Endothelial cell of umbilical vein (primary cell): ENCODE measurements at regions not wholly inside any gene's neighbourhood (a gene's known extent, or its start where the extent isn't known, plus 50 kb on each side); places are given as distances from the start of the nearest gene placed in this dataset.
"Not testable (repeated sequence)": the region's sequence is repeated elsewhere in the genome, so short reads cannot be mapped to it uniquely, and the experiment has no call there.

Source experiments
- BruUV-seq: library from RNA; stranded (reverse); fragments of 400-500 nt; replicated peaks from 2 replicates; lab custom pipeline; 2021; lab: Mats Ljungman, UMichigan
- CTCF ChIA-PET: fragments of 300-600, 350-600 bp; sonication (Branson Sonifier 250); formaldehyde crosslinking; loops from one replicate; lab custom pipeline; 2021; ENCODE audit warnings: antibody characterized with exemption, inconsistent platforms; lab: Charles Lee
- POLR2A ChIA-PET: fragments of 300-600, 350-600 bp; sonication (Branson Sonifier 250); formaldehyde crosslinking; loops from one replicate; lab custom pipeline; 2021; ENCODE audit warnings: antibody characterized with exemption, inconsistent platforms; lab: Charles Lee
- DNase-seq: peaks from one replicate; pipeline ENCODE4 v3.0.0-alpha.2; 2011; ENCODE audit warnings: low read depth, low spot score
- FAIRE-seq: peaks from 2 replicates; lab custom pipeline; 2011; peaks lifted over from hg19 to GRCh38; lab: Jason Lieb, UNC
- H2AFZ ChIP-seq: 2 replicates; pipeline ENCODE4 v1.6.0; 2012; ENCODE audit warnings: low read depth, low read length, control low read depth, inconsistent platforms
- H3K27ac ChIP-seq: 2 replicates; pipeline ENCODE4 v1.5.1; 2011; ENCODE audit warnings: low read depth, mild to moderate bottlenecking, control low read depth, low read length, moderate library complexity; ENCODE audit not compliant: insufficient read depth
- H3K27me3 ChIP-seq, 2 experiments: 2 replicates each; pipeline versions ENCODE4 v1.6.0 to v1.6.1; 2011; ENCODE audit warnings: low read length in 2 of 2, mixed read lengths in 1 of 2; ENCODE audit not compliant: control insufficient read depth in 2 of 2, insufficient read depth in 2 of 2
- H3K36me3 ChIP-seq, 2 experiments: 2 replicates in 1 of 2; 3 replicates in 1 of 2; pipeline ENCODE4 v1.5.1; 2011; ENCODE audit warnings: low read length in 2 of 2, mild to moderate bottlenecking in 1 of 2, moderate library complexity in 1 of 2; ENCODE audit not compliant: control insufficient read depth in 2 of 2, insufficient read depth in 2 of 2; ENCODE audit errors: extremely low read depth in 1 of 2
- H3K4me1 ChIP-seq: 3 replicates; pipeline ENCODE4 v1.5.1; 2011; ENCODE audit warnings: mild to moderate bottlenecking, low read length; ENCODE audit not compliant: control insufficient read depth, insufficient read depth; ENCODE audit errors: extremely low read depth
- H3K4me2 ChIP-seq: 2 replicates; pipeline ENCODE4 v1.6.1; 2011; ENCODE audit warnings: low read length, control low read depth, mixed read lengths; ENCODE audit not compliant: insufficient read depth
- H3K4me3 ChIP-seq, 3 experiments: fragments of 200-600 bp in 1 of 3; sonication (generic), shearing (Covaris generic) in 1 of 3; replicated peaks in 1 of 3; 2 replicates each; pipeline ENCODE4 v1.5.1; 2011 to 2016; ENCODE audit warnings: control low read depth in 3 of 3, low read length in 3 of 3, mild to moderate bottlenecking in 2 of 3, inconsistent platforms in 1 of 3, low read depth in 1 of 3, moderate library complexity in 1 of 3; ENCODE audit not compliant: insufficient read depth in 1 of 3
- H3K79me2 ChIP-seq: 2 replicates; pipeline ENCODE4 v1.6.0; 2012; ENCODE audit warnings: low read length, inconsistent platforms; ENCODE audit not compliant: control insufficient read depth, insufficient read depth
- H3K9ac ChIP-seq: replicated peaks from 2 replicates; pipeline ENCODE3; 2011; ENCODE audit warnings: low read length, control low read depth; ENCODE audit not compliant: insufficient read depth; ENCODE audit errors: extremely low read depth
- H3K9me1 ChIP-seq: replicated peaks from 3 replicates; pipeline ENCODE4 v1.6.0; 2011; ENCODE audit warnings: mild to moderate bottlenecking, low read length; ENCODE audit not compliant: control insufficient read depth, insufficient read depth; ENCODE audit errors: extremely low read depth
- H3K9me3 ChIP-seq: replicated peaks from 2 replicates; pipeline ENCODE4 v1.5.1; 2012; ENCODE audit warnings: low read length, inconsistent platforms; ENCODE audit not compliant: control insufficient read depth, insufficient read depth
- H4K20me1 ChIP-seq: replicated peaks from 2 replicates; pipeline ENCODE3; 2011; ENCODE audit warnings: mild to moderate bottlenecking, low read length; ENCODE audit not compliant: control insufficient read depth, insufficient read depth; ENCODE audit errors: extremely low read depth
- CTCF ChIP-seq, 2 donors: IDR thresholded peaks; 1 replicate in 1 of 2; 2 replicates in 1 of 2; pipeline ENCODE4 v1.5.1; 2011; ENCODE audit warnings: low read length in 2 of 2, mild to moderate bottlenecking in 2 of 2, moderate library complexity in 2 of 2, control low read depth in 1 of 2, inconsistent platforms in 1 of 2, low read depth in 1 of 2; ENCODE audit not compliant: insufficient read depth in 1 of 2; ENCODE audit errors: extremely low read depth in 1 of 2
- EZH2 ChIP-seq: IDR thresholded peaks from 2 replicates; pipeline ENCODE4 v1.6.1; 2012; ENCODE audit warnings: borderline replicate concordance, low read depth, mild to moderate bottlenecking, moderate library complexity, low read length, inconsistent platforms; ENCODE audit not compliant: severe bottlenecking
- FOS ChIP-seq: IDR thresholded peaks from 2 replicates; pipeline ENCODE4 v1.6.1; 2011; ENCODE audit warnings: mild to moderate bottlenecking, low read length, moderate library complexity, borderline replicate concordance; ENCODE audit not compliant: insufficient read depth
- GATA2 ChIP-seq: IDR thresholded peaks from 2 replicates; pipeline ENCODE4 v1.7.0; 2011; ENCODE audit warnings: low read depth, mild to moderate bottlenecking, moderate library complexity, mixed read lengths, low read length; ENCODE audit not compliant: insufficient read length, insufficient read depth
- JUN ChIP-seq: IDR thresholded peaks from 2 replicates; pipeline ENCODE4 v1.6.1; 2011; ENCODE audit warnings: borderline replicate concordance, low read depth; ENCODE audit not compliant: insufficient read length, insufficient read depth
- MAX ChIP-seq: IDR thresholded peaks from 2 replicates; pipeline ENCODE4 v1.6.1; 2011; ENCODE audit not compliant: insufficient read depth, insufficient read length
- MYC ChIP-seq: IDR thresholded peaks from one replicate; pipeline ENCODE4 v1.6.1; 2011; ENCODE audit warnings: mild to moderate bottlenecking, low read depth, low read length
- POLR2A ChIP-seq: IDR thresholded peaks from 2 replicates; pipeline ENCODE4 v1.6.1; 2012; ENCODE audit warnings: low read depth, mild to moderate bottlenecking, control low read depth, low read length
- POLR2AphosphoS5 ChIP-seq: IDR thresholded peaks from 2 replicates; pipeline ENCODE4 v1.6.1; 2012; ENCODE audit warnings: low read depth, mild to moderate bottlenecking, control low read depth, low read length, moderate library complexity; ENCODE audit not compliant: insufficient read depth
- dilution Hi-C: fragments of 300-500 bp; cut with MboI; formaldehyde crosslinking; loops from one replicate; pipeline ENCODE4 v1.15.0; 2019; ENCODE audit warnings: low sequenced_read_pairs; ENCODE audit not compliant: extremely low pct_ligation_motif_present
- intact Hi-C: fragments of 100-400 bp; cut with micrococcal nuclease; formaldehyde crosslinking; loops from one replicate; pipeline ENCODE4 v1.10.0; 2022

GRCh38 chr7:152574892-152575548, 100.9 kb downstream of the XRCC2 start:
- H3K4me1 ChIP-seq, result no peaks in the 10 kb centered on the region
- FAIRE-seq (no peak), DNase-seq (no peak)
- no peaks in the 10 kb centered on the region for H3K36me3 ChIP-seq
- no peaks in the 10 kb centered on the region for H3K27me3 ChIP-seq
- no TSS peak for BruUV-seq
- H2AFZ ChIP-seq, result no peak overlapping the region
- H3K27ac ChIP-seq, result no peak overlapping the region
- no peak overlapping the region for H3K4me3 ChIP-seq
- no peak overlapping the region for H3K9ac ChIP-seq
- H3K9me3 ChIP-seq, result no peaks in the 10 kb centered on the region
- dilution Hi-C loops, result no loop called here
- H3K4me2 ChIP-seq, result no peak overlapping the region
- no peaks in the 10 kb centered on the region for H3K79me2 ChIP-seq
- no peaks in the 10 kb centered on the region for H3K9me1 ChIP-seq
- POLR2A ChIA-PET, result no interaction called here
- TF ChIP-seq POLR2AphosphoS5, result no peak
- TF ChIP-seq CTCF (IDR thresholded peaks at IDR 0.05; ENCODE audit: extremely low read depth in 1 of 2, insufficient read depth in 1 of 2, low read depth in 1 of 2, low read length in 2 of 2), result no peak
- TF ChIP-seq MAX, result no peak
- TF ChIP-seq EZH2, result no peak
- no peak for TF ChIP-seq MYC
- TF ChIP-seq FOS, result no peak
- no peak for TF ChIP-seq JUN
- no peak for TF ChIP-seq GATA2
- TF ChIP-seq POLR2A, result no peak
- H4K20me1 ChIP-seq, result no peaks in the 10 kb centered on the region
- intact Hi-C loops, result no loop called here
- CTCF ChIA-PET, result interaction anchor here (1.2 kb wide), 1 partner anchor 40 kb away, joined by 3 read pairs; no protein-coding TSS in a partner anchor

GRCh38 chr7:152573186-152573585, 102.8 kb downstream of the XRCC2 start:
- H3K4me1 ChIP-seq, BruUV-seq, H3K27ac ChIP-seq, H3K79me2 ChIP-seq, FAIRE-seq, H3K4me2 ChIP-seq, H3K9ac ChIP-seq, H3K36me3 ChIP-seq, intact Hi-C loops, H3K27me3 ChIP-seq, H3K9me3 ChIP-seq, H2AFZ ChIP-seq, POLR2A ChIA-PET, H3K9me1 ChIP-seq, dilution Hi-C loops, H4K20me1 ChIP-seq, DNase-seq, H3K4me3 ChIP-seq: not testable (repeated sequence)
- CTCF ChIA-PET, result interaction anchor here (0.5 to 0.6 kb wide), 2 partner anchors 66 to 656 kb away, joined by 3 read pairs; no protein-coding TSS in a partner anchor
